ENCODE measurements at regions not wholly inside any gene's neighbourhood (a gene's known extent, or its start where the extent isn't known, plus 50 kb on each side); places are given as distances from the start of the nearest gene placed in this dataset.

DNA sequence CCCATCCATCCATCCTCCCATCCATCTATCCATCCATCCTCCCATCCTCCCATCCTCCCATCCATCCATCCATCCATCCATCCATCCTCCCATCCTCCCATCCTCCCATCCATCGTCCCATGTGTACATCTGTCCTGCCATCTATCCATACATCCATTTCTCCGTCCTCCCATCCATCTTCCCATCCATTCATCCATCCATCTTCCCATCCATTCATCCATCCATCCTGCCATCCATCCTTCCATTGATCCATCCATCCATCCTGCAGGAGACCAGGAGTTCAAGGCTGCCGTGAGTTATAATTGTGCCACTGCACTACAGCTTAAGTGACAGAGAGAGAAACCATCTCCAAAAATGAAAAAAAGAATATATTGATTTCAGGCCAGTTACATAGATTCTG is 356.5 kb downstream of the CDH26 start:
- H3K27ac ChIP-seq: no peak overlapping the region
- TF ChIP-seq, protein P1, sequence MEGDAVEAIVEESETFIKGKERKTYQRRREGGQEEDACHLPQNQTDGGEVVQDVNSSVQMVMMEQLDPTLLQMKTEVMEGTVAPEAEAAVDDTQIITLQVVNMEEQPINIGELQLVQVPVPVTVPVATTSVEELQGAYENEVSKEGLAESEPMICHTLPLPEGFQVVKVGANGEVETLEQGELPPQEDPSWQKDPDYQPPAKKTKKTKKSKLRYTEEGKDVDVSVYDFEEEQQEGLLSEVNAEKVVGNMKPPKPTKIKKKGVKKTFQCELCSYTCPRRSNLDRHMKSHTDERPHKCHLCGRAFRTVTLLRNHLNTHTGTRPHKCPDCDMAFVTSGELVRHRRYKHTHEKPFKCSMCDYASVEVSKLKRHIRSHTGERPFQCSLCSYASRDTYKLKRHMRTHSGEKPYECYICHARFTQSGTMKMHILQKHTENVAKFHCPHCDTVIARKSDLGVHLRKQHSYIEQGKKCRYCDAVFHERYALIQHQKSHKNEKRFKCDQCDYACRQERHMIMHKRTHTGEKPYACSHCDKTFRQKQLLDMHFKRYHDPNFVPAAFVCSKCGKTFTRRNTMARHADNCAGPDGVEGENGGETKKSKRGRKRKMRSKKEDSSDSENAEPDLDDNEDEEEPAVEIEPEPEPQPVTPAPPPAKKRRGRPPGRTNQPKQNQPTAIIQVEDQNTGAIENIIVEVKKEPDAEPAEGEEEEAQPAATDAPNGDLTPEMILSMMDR (conservative IDR thresholded peaks at IDR 0.05): no peak

GRCh38 chr20:60316476-60317158 is 358.4 kb downstream of the CDH26 start:
- H3K27ac ChIP-seq: no peak overlapping the region
- TF ChIP-seq, protein P1 (conservative IDR thresholded peaks at IDR 0.05): no peak

DNA sequence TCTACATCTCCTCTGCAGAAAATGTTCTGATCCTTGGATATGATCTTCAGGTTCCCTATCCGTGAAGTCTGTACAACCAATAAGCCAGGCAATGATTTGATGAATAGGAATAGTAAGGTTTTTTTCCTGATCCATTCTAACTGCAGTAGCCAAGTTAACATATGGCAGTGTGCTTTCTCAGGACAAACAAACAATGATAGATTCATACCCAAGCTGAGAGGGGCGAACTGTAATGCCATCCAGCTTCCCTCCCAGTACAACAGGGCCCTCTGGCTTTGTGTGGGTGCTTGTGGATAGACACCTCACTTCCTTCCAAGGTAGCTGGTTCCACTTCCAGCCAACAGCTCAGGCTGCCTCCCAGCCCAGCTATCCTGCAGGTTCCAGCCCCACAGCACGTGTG is 359.2 kb downstream of the CDH26 start:
- TF ChIP-seq, protein P1 (conservative IDR thresholded peaks at IDR 0.05): no peak
- H3K27ac ChIP-seq: no peak overlapping the region

- H3K27ac ChIP-seq: no peak overlapping the region
- TF ChIP-seq, protein P1 (conservative IDR thresholded peaks at IDR 0.05): no peak
Observed at GRCh38 chr20:60321601-60322000, 363.4 kb downstream of the CDH26 start.

GRCh38 chr20:60326821-60327220 is 368.6 kb downstream of the CDH26 start:
- TF ChIP-seq, protein P1 (conservative IDR thresholded peaks at IDR 0.05): no peak
- H3K27ac ChIP-seq: no peak overlapping the region

GRCh38 chr20:60327971-60328660 is 369.9 kb downstream of the CDH26 start:
- TF ChIP-seq, protein P1 (conservative IDR thresholded peaks at IDR 0.05): no peak
- H3K27ac ChIP-seq: no peak overlapping the region

DNA sequence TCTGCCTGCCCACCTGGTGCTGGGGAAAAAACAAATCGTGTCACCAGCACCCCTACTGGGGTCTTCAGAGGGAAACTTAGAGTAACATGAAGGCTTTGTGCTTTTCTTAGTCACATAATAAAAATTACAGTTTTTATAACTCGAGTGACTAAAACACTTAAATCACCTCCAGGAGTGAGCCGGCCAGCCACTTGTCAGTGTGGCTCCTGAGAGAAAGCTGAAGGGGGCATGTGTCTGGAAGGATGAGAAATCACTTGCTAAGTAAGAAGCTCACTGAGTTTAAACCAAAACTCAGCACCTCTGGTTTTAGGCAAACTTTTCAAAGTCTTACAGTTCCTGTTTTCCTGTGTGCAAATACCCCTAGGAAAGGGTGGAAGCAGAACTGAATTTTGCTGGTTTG is 372.2 kb downstream of the CDH26 start:
- TF ChIP-seq, protein P1 (conservative IDR thresholded peaks at IDR 0.05): no peak
- H3K27ac ChIP-seq: no peak overlapping the region
